ENCODE measurements at regions not wholly inside any gene's neighbourhood (a gene's known extent, or its start where the extent isn't known, plus 50 kb on each side); places are given as distances from the start of the nearest gene placed in this dataset.
"Not testable (repeated sequence)": the region's sequence is repeated elsewhere in the genome, so short reads cannot be mapped to it uniquely, and the experiment has no call there.

GRCh38 chr4:63269156-63269555 is 1140.1 kb downstream of the TECRL start:
- H3K27me3 Mint-ChIP-seq (ENCODE audit: low read depth in 3 of 3), result peaks cover 0 to 2% (median 2%) of the 10 kb centered on the region in 3 donors

GRCh38 chr4:63233671-63234070 is 1175.6 kb downstream of the TECRL start:
- Mint-ChIP-seq H3K4me1 (no peaks in the 10 kb centered on the region), H3K4me3 (no peak overlapping the region), H3K9me3 (peaks cover 2 to 26% (median 16%) of the 10 kb centered on the region in 6 donors), H3K27ac (no peak overlapping the region), H3K36me3 (peaks cover 0 to 3% (median 0%) of the 10 kb centered on the region in 3 donors), H3K27me3 (ENCODE audit: low read depth in 3 of 3) (peaks cover 0 to 2% (median 0%) of the 10 kb centered on the region in 3 donors)
- no peak for DNase-seq

More at GRCh38 chr4:63269156-63269555, 1140.1 kb downstream of the TECRL start:
- H3K9me3 Mint-ChIP-seq, result peaks cover 6 to 38% (median 27%) of the 10 kb centered on the region in 6 donors
- no peak overlapping the region for H3K27ac Mint-ChIP-seq
- H3K36me3 Mint-ChIP-seq, result no peaks in the 10 kb centered on the region
- H3K4me3 Mint-ChIP-seq, result no peak overlapping the region
- no peaks in the 10 kb centered on the region for H3K4me1 Mint-ChIP-seq
- DNase-seq, result no peak

DNA sequence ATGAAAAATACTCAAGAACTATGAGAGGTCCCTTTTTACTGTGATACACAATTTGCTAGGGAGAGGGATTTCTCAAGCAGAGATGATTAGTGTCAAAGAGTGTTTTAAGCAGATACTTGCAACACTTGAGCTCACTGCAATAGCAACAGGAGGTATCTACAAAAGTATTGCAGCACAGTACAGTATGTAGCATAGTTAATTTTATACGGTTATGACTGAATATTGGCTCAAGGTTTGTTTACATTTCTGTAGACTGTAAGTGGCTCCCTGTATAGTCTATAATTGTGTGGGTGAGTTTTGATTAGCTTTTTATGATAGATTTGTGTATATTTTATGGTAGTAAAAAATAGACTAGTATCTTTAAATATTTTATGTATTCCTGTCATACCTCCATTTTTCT is 1177.2 kb downstream of the TECRL start:
- Mint-ChIP-seq H3K4me3 (no peak overlapping the region), H3K36me3 (no peaks in the 10 kb centered on the region)

GRCh38 chr4:63226229-63226628 is 1183.0 kb downstream of the TECRL start:
- Mint-ChIP-seq H3K4me3 (no peak overlapping the region), H3K9me3 (peaks cover 7 to 50% (median 14%) of the 10 kb centered on the region in 6 donors), H3K27ac (no peak overlapping the region), H3K27me3 (ENCODE audit: low read depth in 3 of 3) (no peaks in the 10 kb centered on the region), H3K4me1 (no peaks in the 10 kb centered on the region), H3K36me3 (no peaks in the 10 kb centered on the region)
- DNase-seq, result no peak

More for the DNA sequence above, 1177.2 kb downstream of the TECRL start:
- Mint-ChIP-seq H3K27ac (no peak overlapping the region), H3K9me3 (peaks cover 0 to 29% (median 18%) of the 10 kb centered on the region in 6 donors), H3K27me3 (ENCODE audit: low read depth in 3 of 3) (no peaks in the 10 kb centered on the region), H3K4me1 (no peaks in the 10 kb centered on the region)
- DNase-seq, result no peak

- peaks cover 13 to 55% (median 21%) of the 10 kb centered on the region in 6 donors for H3K9me3 Mint-ChIP-seq
- H3K36me3 Mint-ChIP-seq, result no peaks in the 10 kb centered on the region
- no peak overlapping the region for H3K27ac Mint-ChIP-seq
- DNase-seq, result no peak
- no peak overlapping the region for H3K4me3 Mint-ChIP-seq
- no peaks in the 10 kb centered on the region for H3K27me3 Mint-ChIP-seq (ENCODE audit: low read depth in 3 of 3)
- no peaks in the 10 kb centered on the region for H3K4me1 Mint-ChIP-seq
Measured at GRCh38 chr4:63222466-63222865, 1186.8 kb downstream of the TECRL start.

DNA sequence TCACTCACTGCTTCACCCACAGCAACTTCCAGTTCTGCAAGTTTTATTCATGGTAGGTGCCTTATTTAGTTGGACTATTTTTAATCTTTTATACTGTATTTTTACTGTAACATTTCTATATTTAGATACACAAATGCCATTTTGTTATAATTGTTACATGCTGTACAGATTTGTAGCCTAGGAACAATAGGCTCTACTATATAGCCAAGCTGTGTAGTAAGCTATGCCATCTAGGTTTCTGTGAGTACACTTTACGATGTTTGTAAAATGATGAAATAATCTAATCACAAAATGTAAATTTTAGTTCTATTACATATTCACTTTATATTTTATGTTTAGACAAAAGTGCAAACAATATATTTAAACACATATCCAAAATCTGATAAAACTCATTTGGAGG is 1187.8 kb downstream of the TECRL start:
- DNase-seq, result no peak
- Mint-ChIP-seq H3K4me3 (no peak overlapping the region), H3K9me3 (peaks cover 14 to 59% (median 25%) of the 10 kb centered on the region in 6 donors), H3K4me1 (no peaks in the 10 kb centered on the region), H3K27ac (no peak overlapping the region), H3K27me3 (ENCODE audit: low read depth in 3 of 3) (no peaks in the 10 kb centered on the region), H3K36me3 (peaks cover 0 to 3% (median 0%) of the 10 kb centered on the region in 3 donors)

DNA sequence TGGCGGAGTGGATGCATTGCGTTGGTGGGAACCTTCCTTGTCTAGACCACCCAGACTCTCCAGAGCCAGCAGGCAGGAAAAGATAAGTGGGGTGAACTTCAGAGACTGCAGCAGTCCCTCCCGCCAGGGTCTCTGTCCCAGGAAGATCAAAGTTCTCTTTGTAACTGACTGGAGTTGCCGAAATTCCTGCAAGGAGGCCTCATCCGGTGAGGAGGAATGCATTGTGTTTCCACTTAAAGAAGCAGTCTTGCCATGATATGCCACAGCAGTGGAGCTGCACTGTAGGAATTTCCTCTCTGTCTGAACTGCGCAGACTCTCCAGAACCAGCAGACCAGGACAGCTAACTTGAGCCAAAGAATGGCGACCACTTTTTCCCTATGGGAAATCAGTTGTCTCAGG is 1190.4 kb downstream of the TECRL start:
- H3K9me3 Mint-ChIP-seq, result peaks cover 10 to 57% (median 38%) of the 10 kb centered on the region in 6 donors
- peaks cover 0 to 4% (median 0%) of the 10 kb centered on the region in 3 donors for H3K36me3 Mint-ChIP-seq
- no peak overlapping the region for H3K4me3 Mint-ChIP-seq
- DNase-seq, result no peak
- no peaks in the 10 kb centered on the region for H3K27me3 Mint-ChIP-seq (ENCODE audit: low read depth in 3 of 3)
- no peak overlapping the region for H3K27ac Mint-ChIP-seq
- no peaks in the 10 kb centered on the region for H3K4me1 Mint-ChIP-seq

- H3K4me3 Mint-ChIP-seq, result no peak overlapping the region
- peaks cover 15 to 68% (median 36%) of the 10 kb centered on the region in 6 donors for H3K9me3 Mint-ChIP-seq
- H3K27me3 Mint-ChIP-seq (ENCODE audit: low read depth in 3 of 3), result peaks cover 0 to 2% (median 0%) of the 10 kb centered on the region in 3 donors
- H3K4me1 Mint-ChIP-seq, result no peaks in the 10 kb centered on the region
- no peak for DNase-seq
- H3K36me3 Mint-ChIP-seq, result peaks cover 0 to 4% (median 0%) of the 10 kb centered on the region in 3 donors
- H3K27ac Mint-ChIP-seq, result no peak overlapping the region
Measured at GRCh38 chr4:63214076-63214475, 1195.2 kb downstream of the TECRL start.

GRCh38 chr4:63211776-63212479 is 1197.3 kb downstream of the TECRL start:
- peaks cover 0 to 2% (median 0%) of the 10 kb centered on the region in 3 donors for H3K27me3 Mint-ChIP-seq (ENCODE audit: low read depth in 3 of 3)
- peaks cover 11 to 60% (median 28%) of the 10 kb centered on the region in 6 donors for H3K9me3 Mint-ChIP-seq
- no peak for DNase-seq
- no peak overlapping the region for H3K27ac Mint-ChIP-seq
- H3K36me3 Mint-ChIP-seq, result peaks cover 0 to 4% (median 0%) of the 10 kb centered on the region in 3 donors
- H3K4me3 Mint-ChIP-seq, result no peak overlapping the region
- no peaks in the 10 kb centered on the region for H3K4me1 Mint-ChIP-seq

GRCh38 chr4:63211375-63211774 is 1197.9 kb downstream of the TECRL start:
- H3K9me3 Mint-ChIP-seq, result peaks cover 12 to 55% (median 25%) of the 10 kb centered on the region in 6 donors

DNA sequence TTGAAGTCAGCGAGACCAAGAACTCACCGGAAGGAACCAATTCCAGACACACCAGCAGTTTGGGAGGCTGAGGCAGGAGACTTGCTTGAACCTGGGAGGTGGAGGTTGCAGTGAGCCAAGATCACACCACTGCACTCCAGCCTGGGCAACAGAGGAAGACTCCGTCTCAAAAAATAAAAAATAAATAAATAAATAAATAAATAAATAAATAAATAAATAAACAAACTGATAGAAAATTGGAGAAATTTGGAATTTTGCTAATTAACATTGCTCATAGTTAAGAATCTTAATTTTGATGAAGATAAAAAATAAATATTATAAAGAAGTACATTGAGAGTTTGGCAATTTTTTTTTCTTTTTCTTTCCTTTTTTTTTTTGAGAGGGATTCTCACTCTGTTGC is 1216.2 kb downstream of the TECRL start:
- not testable (repeated sequence) for H3K36me3 Mint-ChIP-seq; H3K4me3 Mint-ChIP-seq; H3K27ac Mint-ChIP-seq; H3K4me1 Mint-ChIP-seq; H3K27me3 Mint-ChIP-seq (ENCODE audit: low read depth in 3 of 3); DNase-seq
- H3K9me3 Mint-ChIP-seq, result peaks cover 14 to 43% (median 27%) of the 10 kb centered on the region in 6 donors

More at GRCh38 chr4:63211375-63211774, 1197.9 kb downstream of the TECRL start:
- H3K27me3 Mint-ChIP-seq (ENCODE audit: low read depth in 3 of 3), result peaks cover 0 to 2% (median 0%) of the 10 kb centered on the region in 3 donors
- H3K4me1 Mint-ChIP-seq, result no peaks in the 10 kb centered on the region
- H3K36me3 Mint-ChIP-seq, result peaks cover 0 to under 1% (median 0%) of the 10 kb centered on the region in 3 donors
- DNase-seq, result no peak
- no peak overlapping the region for H3K27ac Mint-ChIP-seq
- H3K4me3 Mint-ChIP-seq, result no peak overlapping the region

GRCh38 chr4:63171341-63171740 is 1237.9 kb downstream of the TECRL start:
- Mint-ChIP-seq H3K27ac (no peak overlapping the region), H3K9me3 (peaks cover 16 to 49% (median 30%) of the 10 kb centered on the region in 6 donors), H3K4me3 (no peak overlapping the region), H3K4me1 (no peaks in the 10 kb centered on the region), H3K27me3 (ENCODE audit: low read depth in 3 of 3) (peaks cover 0 to 2% (median 0%) of the 10 kb centered on the region in 3 donors), H3K36me3 (no peaks in the 10 kb centered on the region)
- DNase-seq, result no peak

GRCh38 chr4:63170923-63171322 is 1238.3 kb downstream of the TECRL start:
- Mint-ChIP-seq H3K9me3 (peaks cover 18 to 53% (median 34%) of the 10 kb centered on the region in 6 donors), H3K4me1 (no peaks in the 10 kb centered on the region), H3K36me3 (no peaks in the 10 kb centered on the region), H3K27ac (no peak overlapping the region), H3K27me3 (ENCODE audit: low read depth in 3 of 3) (peaks cover 0 to 2% (median 0%) of the 10 kb centered on the region in 3 donors), H3K4me3 (no peak overlapping the region)
- DNase-seq, result no peak

GRCh38 chr4:63169836-63170235 is 1239.4 kb downstream of the TECRL start:
- H3K27ac Mint-ChIP-seq, result no peak overlapping the region
- DNase-seq, result no peak
- peaks cover 18 to 60% (median 39%) of the 10 kb centered on the region in 6 donors for H3K9me3 Mint-ChIP-seq
- no peak overlapping the region for H3K4me3 Mint-ChIP-seq
- H3K4me1 Mint-ChIP-seq, result no peaks in the 10 kb centered on the region
- no peaks in the 10 kb centered on the region for H3K36me3 Mint-ChIP-seq
- H3K27me3 Mint-ChIP-seq (ENCODE audit: low read depth in 3 of 3), result peaks cover 0 to 2% (median 0%) of the 10 kb centered on the region in 3 donors
